H1 (cell line): ENCODE measurements at regions not wholly inside any gene's neighbourhood (a gene's known extent, or its start where the extent isn't known, plus 50 kb on each side); places are given as distances from the start of the nearest gene placed in this dataset.

Source experiments
- CTCF ChIA-PET: fragments of 300-600 bp; sonication (Branson Sonifier 250); formaldehyde crosslinking; loops from one replicate; lab custom pipeline; 2021; ENCODE audit not compliant: partially characterized antibody; lab: Charles Lee
- POLR2A ChIA-PET: fragments of 300-600 bp; sonication (Branson Sonifier 250); formaldehyde crosslinking; loops from one replicate; lab custom pipeline; 2021; ENCODE audit warnings: inconsistent platforms; ENCODE audit not compliant: partially characterized antibody; lab: Charles Lee
- DNase-seq, 2 experiments: peaks; one replicate each; pipeline versions ENCODE4 v3.0.0 to v3.0.0-alpha.2; 2010 to 2022; ENCODE audit warnings: low spot score in 2 of 2, low read depth in 1 of 2, mixed read lengths in 1 of 2
- FAIRE-seq: peaks from 2 replicates; lab custom pipeline; 2011; peaks lifted over from hg19 to GRCh38; lab: Jason Lieb, UNC
- H2AFZ ChIP-seq: 2 replicates; pipeline ENCODE4 v1.8.1; 2012; ENCODE audit warnings: low read length, inconsistent platforms
- H2AK5ac ChIP-seq: 2 replicates; pipeline ENCODE4 v1.6.1; 2013; ENCODE audit warnings: low read depth, low read length
- H2BK120ac ChIP-seq: replicated peaks from 2 replicates; pipeline ENCODE3; 2013; ENCODE audit warnings: low read depth, low read length, inconsistent platforms
- H2BK12ac ChIP-seq: 2 replicates; pipeline ENCODE4 v1.6.1; 2013; ENCODE audit warnings: low read depth, low read length
- H2BK15ac ChIP-seq: 2 replicates; pipeline ENCODE4 v1.6.1; 2013; ENCODE audit warnings: low read length
- H2BK20ac ChIP-seq: 2 replicates; pipeline ENCODE4 v1.6.1; 2013; ENCODE audit warnings: low read length
- H2BK5ac ChIP-seq: 2 replicates; pipeline ENCODE4 v1.6.1; 2013; ENCODE audit warnings: low read depth, low read length
- H3K14ac ChIP-seq: 2 replicates; pipeline ENCODE4 v1.6.1; 2013; ENCODE audit warnings: inconsistent platforms; ENCODE audit not compliant: insufficient read length
- H3K18ac ChIP-seq: 2 replicates; pipeline ENCODE4 v1.6.1; 2013; ENCODE audit warnings: low read length; ENCODE audit errors: extremely low read depth
- H3K23ac ChIP-seq: 2 replicates; pipeline ENCODE4 v1.6.1; 2013; ENCODE audit warnings: inconsistent platforms; ENCODE audit not compliant: insufficient read length
- H3K23me2 ChIP-seq: 2 replicates; pipeline ENCODE4 v1.6.1; 2013; ENCODE audit warnings: low read depth, low read length
- H3K27ac ChIP-seq: 2 replicates; pipeline ENCODE4 v1.6.1; 2011; ENCODE audit warnings: low read depth, low read length, inconsistent platforms
- H3K27me3 ChIP-seq, 4 experiments: replicated peaks in 1 of 4; 1 replicate in 1 of 4; 2 replicates in 3 of 4; pipeline versions ENCODE4 v1.6.1 to v1.8.1; 2011 to 2013; ENCODE audit warnings: low read length in 3 of 4, mild to moderate bottlenecking in 3 of 4, inconsistent platforms in 2 of 4, mixed read lengths in 2 of 4, moderate library complexity in 1 of 4; ENCODE audit not compliant: control insufficient read depth in 3 of 4, insufficient read depth in 3 of 4; ENCODE audit errors: extremely low read depth in 1 of 4
- H3K36me3 ChIP-seq, 4 experiments: 2 replicates each; pipeline versions ENCODE4 v1.6.1 to v1.8.1; 2011 to 2013; ENCODE audit warnings: mild to moderate bottlenecking in 4 of 4, low read length in 3 of 4, moderate library complexity in 2 of 4, control low read depth in 1 of 4, inconsistent platforms in 1 of 4; ENCODE audit not compliant: insufficient read depth in 4 of 4, control insufficient read depth in 2 of 4
- H3K4ac ChIP-seq: replicated peaks from 2 replicates; pipeline ENCODE3; 2013; ENCODE audit warnings: low read length, low read depth, mixed read lengths, inconsistent platforms; ENCODE audit not compliant: insufficient read length
- H3K4me1 ChIP-seq, 4 experiments: replicated peaks in 1 of 4; 1 replicate in 1 of 4; 2 replicates in 3 of 4; pipeline versions ENCODE4 v1.6.1 to v1.8.1; 2011 to 2013; ENCODE audit warnings: low read length in 3 of 4, inconsistent platforms in 2 of 4, mixed read lengths in 1 of 4; ENCODE audit not compliant: insufficient read depth in 4 of 4, control insufficient read depth in 3 of 4
- H3K4me2 ChIP-seq, 2 experiments: 2 replicates each; pipeline versions ENCODE4 v1.6.1 to v1.8.1; 2011 to 2013; ENCODE audit warnings: low read depth in 2 of 2, low read length in 2 of 2, control low read depth in 1 of 2, inconsistent platforms in 1 of 2, mild to moderate bottlenecking in 1 of 2; ENCODE audit not compliant: insufficient read depth in 1 of 2
- H3K4me3 ChIP-seq, 4 experiments: fragments of 200-600, 300-600 bp in 1 of 4; sonication (generic), shearing (Covaris generic), sonication (Bioruptor Twin) in 1 of 4; 2 replicates each; pipeline versions ENCODE4 v1.5.1 to v1.8.1; 2011 to 2016; ENCODE audit warnings: low read length in 4 of 4, low read depth in 3 of 4, control low read depth in 2 of 4, inconsistent platforms in 2 of 4, mild to moderate bottlenecking in 2 of 4, mixed read lengths in 1 of 4, moderate library complexity in 1 of 4; ENCODE audit not compliant: insufficient read depth in 2 of 4; ENCODE audit errors: extremely low read depth in 1 of 4
- H3K56ac ChIP-seq: replicated peaks from 2 replicates; pipeline ENCODE3; 2013; ENCODE audit warnings: low read depth, mild to moderate bottlenecking, mixed read lengths, low read length, inconsistent platforms; ENCODE audit not compliant: insufficient read length
- H3K79me1 ChIP-seq: 2 replicates; pipeline ENCODE4 v1.6.1; 2013; ENCODE audit warnings: low read depth, low read length, control low read depth
- H3K79me2 ChIP-seq, 2 experiments: 2 replicates each; pipeline versions ENCODE4 v1.6.1 to v1.8.1; 2012 to 2013; ENCODE audit warnings: low read length in 2 of 2, mild to moderate bottlenecking in 2 of 2, inconsistent platforms in 1 of 2; ENCODE audit not compliant: insufficient read depth in 2 of 2, control insufficient read depth in 1 of 2
- H3K9ac ChIP-seq, 4 experiments: replicated peaks in 1 of 4; 1 replicate in 1 of 4; 2 replicates in 3 of 4; pipeline versions ENCODE4 v1.6.1 to v1.8.1; 2011 to 2013; ENCODE audit warnings: low read depth in 3 of 4, low read length in 3 of 4, control low read depth in 2 of 4, mild to moderate bottlenecking in 2 of 4, moderate library complexity in 2 of 4, inconsistent platforms in 1 of 4; ENCODE audit errors: extremely low read depth in 1 of 4
- H3K9me3 ChIP-seq, 2 experiments: 2 replicates each; pipeline versions ENCODE4 v1.6.1 to v1.8.1; 2012 to 2013; ENCODE audit warnings: mild to moderate bottlenecking in 2 of 2, moderate library complexity in 2 of 2, control low read depth in 1 of 2, inconsistent platforms in 1 of 2, low read depth in 1 of 2, low read length in 1 of 2, mixed read lengths in 1 of 2; ENCODE audit not compliant: insufficient read depth in 2 of 2
- H4K20me1 ChIP-seq, 2 experiments: replicated peaks in 1 of 2; 2 replicates each; pipeline versions ENCODE3 to v1.8.1; 2011 to 2013; ENCODE audit warnings: inconsistent platforms in 2 of 2, low read length in 2 of 2, mild to moderate bottlenecking in 1 of 2; ENCODE audit not compliant: insufficient read depth in 2 of 2, control insufficient read depth in 1 of 2
- H4K5ac ChIP-seq: 2 replicates; pipeline ENCODE4 v1.6.1; 2013; ENCODE audit warnings: low read length, low read depth, mixed read lengths, inconsistent platforms; ENCODE audit not compliant: insufficient read length
- H4K8ac ChIP-seq: 2 replicates; pipeline ENCODE4 v1.8.0; 2013; ENCODE audit warnings: mild to moderate bottlenecking, moderate library complexity, low read length, inconsistent platforms; ENCODE audit not compliant: insufficient read depth; ENCODE audit errors: extremely low read depth
- H4K91ac ChIP-seq: replicated peaks from 2 replicates; pipeline ENCODE3; 2013; ENCODE audit warnings: low read length, mixed read lengths, inconsistent platforms; ENCODE audit not compliant: insufficient read length
- ATF2 ChIP-seq: IDR thresholded peaks from 2 replicates; pipeline ENCODE4 v1.6.1; 2012; ENCODE audit warnings: low read length, inconsistent platforms
- BCL11A ChIP-seq, 2 experiments: IDR thresholded peaks; one replicate each; pipeline ENCODE4 v1.6.1; 2011; ENCODE audit warnings: low read depth in 2 of 2, low read length in 2 of 2, mild to moderate bottlenecking in 2 of 2
- CHD1 ChIP-seq: IDR thresholded peaks from 2 replicates; pipeline ENCODE4 v1.6.1; 2012; ENCODE audit warnings: low read depth, low read length, improper control_type of control experiment
- EZH2 ChIP-seq: fragments of 200-600 bp; sonication (generic); IDR thresholded peaks from 2 replicates; pipeline ENCODE4 v1.7.1; 2012; ENCODE audit warnings: low read depth, mild to moderate bottlenecking, moderate library complexity, low read length, inconsistent platforms; ENCODE audit not compliant: severe bottlenecking
- KDM4A ChIP-seq: IDR thresholded peaks from one replicate; pipeline ENCODE4 v1.7.1; 2012; ENCODE audit warnings: low read depth, mild to moderate bottlenecking, moderate library complexity, low read length, inconsistent platforms; ENCODE audit not compliant: severe bottlenecking
- NANOG ChIP-seq: IDR thresholded peaks from 2 replicates; pipeline ENCODE4 v1.6.1; 2011; ENCODE audit warnings: low read length, low read depth, mild to moderate bottlenecking, inconsistent platforms; ENCODE audit not compliant: insufficient read depth, poor library complexity, severe bottlenecking
- POLR2AphosphoS5 ChIP-seq: IDR thresholded peaks from 2 replicates; pipeline ENCODE4 v1.6.1; 2011; ENCODE audit warnings: low read depth, low read length
- RFX5 ChIP-seq: IDR thresholded peaks from 2 replicates; pipeline ENCODE4 v1.6.1; 2011; ENCODE audit warnings: low read depth, low read length, improper control_type of control experiment, borderline replicate concordance
- SIRT6 ChIP-seq: IDR thresholded peaks from one replicate; pipeline ENCODE4 v1.7.1; 2012; ENCODE audit warnings: low read length, inconsistent platforms
- TAF1 ChIP-seq: IDR thresholded peaks from 2 replicates; pipeline ENCODE4 v1.6.1; 2011; ENCODE audit warnings: mild to moderate bottlenecking, low read depth, low read length
- TBP ChIP-seq: IDR thresholded peaks from 2 replicates; pipeline ENCODE4 v1.6.1; 2011; ENCODE audit warnings: low read depth, low read length, improper control_type of control experiment
- ZNF274 ChIP-seq: IDR thresholded peaks from 2 replicates; pipeline ENCODE4 v1.7.0; 2012; ENCODE audit warnings: low read length, borderline replicate concordance; ENCODE audit errors: extremely low read depth
- WGBS, 2 experiments: shearing (Covaris generic) in 1 of 2; methylation state at CpG; one replicate each; pipeline versions ENCODE4 v1.1.6 to v1.1.7; 2013 to 2015; ENCODE audit warnings: low lambda C conversion rate in 2 of 2, mixed read lengths in 2 of 2, inconsistent platforms in 1 of 2, low coverage in 1 of 2, missing lambda C conversion rate in 1 of 2; ENCODE audit not compliant: insufficient replicate concordance in 2 of 2, insufficient coverage in 1 of 2, insufficient read length in 1 of 2; ENCODE audit errors: extremely low coverage in 1 of 2, missing lambda C conversion rate in 1 of 2; 5-methylcytosine and 5-hydroxymethylcytosine counted together
- TF ChIP-seq, protein P1 (sequence below): IDR thresholded peaks from 2 replicates; pipeline ENCODE4 v1.6.1; 2012; ENCODE audit warnings: inconsistent platforms

GRCh38 chr12:19886639-19887064, 447.4 kb downstream of the AEBP2 start:
- Histone ChIP-seq H3K79me2 (no peaks in the 10 kb centered on the region), H4K8ac (no peak overlapping the region), H3K27me3 (no peaks in the 10 kb centered on the region), H3K27ac (no peak overlapping the region), H3K79me1 (no peaks in the 10 kb centered on the region), H2AK5ac (no peak overlapping the region), H3K18ac (no peak overlapping the region), H3K23me2 (no peaks in the 10 kb centered on the region), H2BK5ac (no peak overlapping the region), H3K9ac (no peak overlapping the region), H3K4me2 (no peak overlapping the region), H2BK12ac (no peak overlapping the region), H2BK15ac (no peak overlapping the region), H3K4me1 (no peaks in the 10 kb centered on the region), H4K91ac (no peak overlapping the region), H3K14ac (no peak overlapping the region), H3K56ac (no peak overlapping the region), H3K9me3 (no peaks in the 10 kb centered on the region), H2BK20ac (no peak overlapping the region), H4K5ac (no peak overlapping the region), H3K36me3 (no peaks in the 10 kb centered on the region), H3K4ac (no peak overlapping the region), H2AFZ (no peak overlapping the region), H3K23ac (no peak overlapping the region), H2BK120ac (no peak overlapping the region), H3K4me3 (no peak overlapping the region), H4K20me1 (no peaks in the 10 kb centered on the region)
- WGBS, 2 experiments = 86% methylated on average over 5 of the region's 5 CpGs; no CpG with 5 or more reads in 1 of the 2 experiments
- ChIA-PET POLR2A (no interaction called here), CTCF (interaction anchor here (0.6 kb wide), 2 partner anchors 31 to 593 kb away, joined by 3 to 4 read pairs; no protein-coding TSS in a partner anchor)
- FAIRE-seq (no peak), DNase-seq (no peak)
- TF ChIP-seq, protein P1, sequence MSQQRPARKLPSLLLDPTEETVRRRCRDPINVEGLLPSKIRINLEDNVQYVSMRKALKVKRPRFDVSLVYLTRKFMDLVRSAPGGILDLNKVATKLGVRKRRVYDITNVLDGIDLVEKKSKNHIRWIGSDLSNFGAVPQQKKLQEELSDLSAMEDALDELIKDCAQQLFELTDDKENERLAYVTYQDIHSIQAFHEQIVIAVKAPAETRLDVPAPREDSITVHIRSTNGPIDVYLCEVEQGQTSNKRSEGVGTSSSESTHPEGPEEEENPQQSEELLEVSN = no peak
- TF ChIP-seq EZH2 (no peak), POLR2AphosphoS5 (no peak), NANOG (no peak), KDM4A (no peak), TAF1 (no peak), ZNF274 (no peak), SIRT6 (no peak), RFX5 (no peak), CHD1 (no peak), TBP (no peak), ATF2 (no peak), BCL11A (IDR thresholded peaks at IDR 0.05; ENCODE audit: low read depth in 2 of 2, low read length in 2 of 2) (no peak)
